ENCODE measurements at regions not wholly inside any gene's neighbourhood (a gene's known extent, or its start where the extent isn't known, plus 50 kb on each side); places are given as distances from the start of the nearest gene placed in this dataset.

DNA sequence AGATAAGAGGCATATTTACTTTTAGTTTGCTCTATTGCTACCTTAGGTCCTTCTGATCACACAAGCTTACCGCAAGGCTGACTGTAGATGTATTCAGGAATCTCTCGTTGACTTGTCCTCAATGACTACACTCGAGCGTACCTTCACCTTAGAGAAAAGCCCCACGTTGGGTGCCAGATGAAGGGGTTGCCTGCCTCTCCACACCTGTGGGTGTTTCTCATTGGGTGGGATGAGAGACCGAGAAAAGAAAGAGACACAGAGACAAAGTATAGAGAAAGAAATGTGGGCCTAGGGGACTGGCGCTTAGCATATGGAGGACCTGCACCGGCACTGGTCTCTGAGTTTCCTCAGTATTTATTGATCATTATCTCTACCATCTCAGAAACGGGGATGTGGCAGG, 51.8 kb downstream of the ASCL4 start:
- Mint-ChIP-seq H3K4me3 (no peak overlapping the region), H3K36me3 (ENCODE audit: low read depth) (peaks cover 1% of the 10 kb centered on the region), H3K27ac (no peak overlapping the region), H3K9me3 (peaks cover 28% of the 10 kb centered on the region), H3K4me1 (ENCODE audit: low read depth) (peaks cover 2% of the 10 kb centered on the region), H3K27me3 (ENCODE audit: low read depth) (peaks cover 29% of the 10 kb centered on the region)
- DNase-seq: no peak
- intact Hi-C loops (cut with micrococcal nuclease): no loop called here
- CTCF ChIA-PET: no interaction called here

- Mint-ChIP-seq H3K9me3 (peaks cover 28% of the 10 kb centered on the region), H3K36me3 (ENCODE audit: low read depth) (peaks cover 1% of the 10 kb centered on the region), H3K27ac (no peak overlapping the region), H3K4me3 (no peak overlapping the region), H3K27me3 (ENCODE audit: low read depth) (peaks cover 21% of the 10 kb centered on the region), H3K4me1 (ENCODE audit: low read depth) (no peaks in the 10 kb centered on the region)
- DNase-seq: no peak
- CTCF ChIA-PET: no interaction called here
- intact Hi-C loops (cut with micrococcal nuclease): no loop called here
These were observed 54.8 kb downstream of the ASCL4 start for GRCh38 chr12:107829271-107829670.

DNA sequence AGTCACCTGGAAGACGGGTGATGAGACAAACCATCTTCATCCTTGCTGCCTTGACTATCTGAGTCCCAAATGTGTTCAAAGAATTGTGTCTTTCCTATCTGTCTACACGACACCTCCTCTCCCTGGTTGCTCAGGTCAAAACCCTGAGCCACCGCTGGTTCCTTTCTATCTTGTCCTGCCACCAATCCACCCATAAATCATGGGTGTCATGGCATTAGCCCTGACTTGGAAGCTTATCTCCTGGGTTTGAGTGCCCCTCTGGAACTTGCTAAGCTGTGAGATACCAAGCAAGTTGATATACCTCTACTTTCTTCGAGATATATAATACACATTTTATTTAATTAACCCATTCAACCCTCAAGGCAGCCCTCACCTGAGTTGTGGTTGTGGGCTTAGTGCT, 57.9 kb downstream of the ASCL4 start:
- no peak overlapping the region for H3K27ac Mint-ChIP-seq
- CTCF ChIA-PET: no interaction called here
- H3K36me3 Mint-ChIP-seq (ENCODE audit: low read depth): peaks cover 1% of the 10 kb centered on the region
- peaks cover 4% of the 10 kb centered on the region for H3K9me3 Mint-ChIP-seq
- no peaks in the 10 kb centered on the region for H3K4me1 Mint-ChIP-seq (ENCODE audit: low read depth)
- peaks cover 28% of the 10 kb centered on the region for H3K27me3 Mint-ChIP-seq (ENCODE audit: low read depth)
- intact Hi-C loops (cut with micrococcal nuclease): no loop called here
- H3K4me3 Mint-ChIP-seq: no peak overlapping the region
- no peak for DNase-seq

- H3K36me3 Mint-ChIP-seq (ENCODE audit: low read depth): no peaks in the 10 kb centered on the region
- peaks cover 5% of the 10 kb centered on the region for H3K4me1 Mint-ChIP-seq (ENCODE audit: low read depth)
- CTCF ChIA-PET: no interaction called here
- H3K27me3 Mint-ChIP-seq (ENCODE audit: low read depth): peaks cover 17% of the 10 kb centered on the region
- no peak for DNase-seq
- no peaks in the 10 kb centered on the region for H3K9me3 Mint-ChIP-seq
- intact Hi-C loops (cut with micrococcal nuclease): no loop called here
- no peak overlapping the region for H3K27ac Mint-ChIP-seq
- H3K4me3 Mint-ChIP-seq: no peak overlapping the region
These were observed 65.7 kb downstream of the ASCL4 start for GRCh38 chr12:107840186-107840585.

GRCh38 chr12:107843351-107844311, 69.1 kb downstream of the ASCL4 start:
- Mint-ChIP-seq H3K27ac (no peak overlapping the region), H3K36me3 (ENCODE audit: low read depth) (no peaks in the 10 kb centered on the region), H3K4me1 (ENCODE audit: low read depth) (peaks cover 5% of the 10 kb centered on the region), H3K27me3 (ENCODE audit: low read depth) (peaks cover 34% of the 10 kb centered on the region), H3K4me3 (no peak overlapping the region), H3K9me3 (no peaks in the 10 kb centered on the region)
- no peak for DNase-seq
- intact Hi-C loops (cut with micrococcal nuclease): no loop called here
- CTCF ChIA-PET: interaction anchor here (0.7 kb wide), 2 partner anchors 168 to 173 kb away, joined by 3 read pairs; no protein-coding TSS in a partner anchor

DNA sequence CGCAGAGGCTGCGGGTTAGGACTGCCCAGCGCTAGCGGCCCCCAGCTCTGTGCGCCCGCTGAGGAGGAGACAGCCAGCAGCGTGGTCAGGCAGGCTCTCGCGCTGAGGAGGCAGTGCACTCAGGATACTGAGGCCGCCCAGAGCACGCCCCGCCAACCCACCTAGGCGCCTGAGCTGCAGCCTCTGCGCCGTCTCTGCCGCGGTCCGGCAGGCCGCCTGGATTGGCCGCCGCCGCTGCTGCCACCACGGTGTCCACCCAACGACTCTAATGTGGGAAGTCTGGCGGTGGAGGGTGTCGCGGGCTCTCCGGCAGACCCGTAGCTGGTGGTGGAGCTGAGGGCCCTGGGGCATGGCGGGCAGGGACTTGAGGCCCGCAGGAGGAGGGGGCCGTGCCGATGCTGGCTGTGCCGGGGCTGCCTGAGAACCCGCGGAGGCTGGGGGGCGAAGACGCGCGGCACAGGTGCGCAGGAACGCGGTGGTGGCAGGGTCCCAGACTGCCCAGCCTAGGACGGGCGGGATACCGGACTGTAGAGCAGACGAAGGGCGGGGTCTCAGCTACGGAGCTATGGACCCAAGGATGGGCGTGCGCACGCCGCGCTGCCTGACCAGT, 69.9 kb downstream of the ASCL4 start:
- no peaks in the 10 kb centered on the region for H3K9me3 Mint-ChIP-seq
- CTCF ChIA-PET: interaction anchor here (0.7 kb wide), 1 partner anchor 1265 kb away, joined by 3 read pairs; no protein-coding TSS in a partner anchor

DNA sequence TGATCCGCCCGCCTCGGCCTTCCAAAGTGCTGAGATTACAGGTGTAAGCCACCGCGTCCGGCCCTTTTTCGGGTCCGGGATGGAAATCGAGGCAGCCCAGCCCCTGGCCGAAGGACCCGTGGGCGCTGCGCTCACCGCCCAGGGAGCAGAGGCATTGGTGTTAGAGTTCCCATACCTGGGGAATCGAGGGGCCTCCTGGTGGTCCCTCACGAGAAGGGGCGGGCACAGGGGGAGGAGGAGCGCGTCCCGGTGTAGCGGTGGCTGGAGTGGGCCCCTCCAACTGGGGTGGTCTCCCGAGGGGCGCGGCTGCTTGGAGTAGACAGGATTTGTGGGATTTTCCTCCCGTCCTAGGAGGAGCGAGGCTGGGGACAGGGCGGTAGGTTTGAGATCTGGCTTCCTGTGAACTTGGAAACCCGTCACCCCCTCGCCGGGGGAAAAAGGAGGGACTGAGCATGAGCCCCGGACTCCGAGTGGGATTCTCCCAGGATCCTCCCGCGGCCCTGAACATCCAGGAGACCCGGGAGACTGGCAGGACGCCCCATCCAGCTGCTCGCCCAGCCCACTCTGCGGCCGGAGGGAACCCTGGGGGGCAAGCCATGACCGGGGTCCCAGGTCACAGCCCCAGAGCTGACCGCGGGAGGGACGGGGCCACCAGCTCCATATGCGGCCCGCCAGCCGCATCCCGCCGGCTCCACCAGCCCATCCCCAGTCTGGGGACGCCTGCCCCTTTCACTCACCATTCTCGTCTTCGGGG, 70.9 kb downstream of the ASCL4 start:
- DNase-seq: no peak
- H3K27ac Mint-ChIP-seq: no peak overlapping the region
- H3K4me3 Mint-ChIP-seq: no peak overlapping the region
- H3K27me3 Mint-ChIP-seq (ENCODE audit: low read depth): peaks cover 38% of the 10 kb centered on the region
- no peaks in the 10 kb centered on the region for H3K9me3 Mint-ChIP-seq
- CTCF ChIA-PET: no interaction called here
- peaks cover 4% of the 10 kb centered on the region for H3K4me1 Mint-ChIP-seq (ENCODE audit: low read depth)
- H3K36me3 Mint-ChIP-seq (ENCODE audit: low read depth): no peaks in the 10 kb centered on the region
- intact Hi-C loops (cut with micrococcal nuclease): no loop called here

More for the DNA sequence above, 69.9 kb downstream of the ASCL4 start:
- no peak overlapping the region for H3K27ac Mint-ChIP-seq
- DNase-seq: no peak
- peaks cover 5% of the 10 kb centered on the region for H3K4me1 Mint-ChIP-seq (ENCODE audit: low read depth)
- no peaks in the 10 kb centered on the region for H3K36me3 Mint-ChIP-seq (ENCODE audit: low read depth)
- peaks cover 36% of the 10 kb centered on the region for H3K27me3 Mint-ChIP-seq (ENCODE audit: low read depth)
- intact Hi-C loops (cut with micrococcal nuclease): no loop called here
- H3K4me3 Mint-ChIP-seq: no peak overlapping the region

- Mint-ChIP-seq H3K27ac (no peak overlapping the region), H3K36me3 (ENCODE audit: low read depth) (no peaks in the 10 kb centered on the region), H3K4me3 (no peak overlapping the region), H3K9me3 (no peaks in the 10 kb centered on the region), H3K4me1 (ENCODE audit: low read depth) (peaks cover 2% of the 10 kb centered on the region), H3K27me3 (ENCODE audit: low read depth) (peaks cover 38% of the 10 kb centered on the region)
- DNase-seq: no peak
- intact Hi-C loops (cut with micrococcal nuclease): no loop called here
- CTCF ChIA-PET: no interaction called here
These were observed 71.6 kb downstream of the ASCL4 start for GRCh38 chr12:107845980-107846659.

- Mint-ChIP-seq H3K27me3 (ENCODE audit: low read depth) (peaks cover 41% of the 10 kb centered on the region), H3K36me3 (ENCODE audit: low read depth) (no peaks in the 10 kb centered on the region), H3K9me3 (no peaks in the 10 kb centered on the region), H3K27ac (no peak overlapping the region), H3K4me1 (ENCODE audit: low read depth) (peaks cover 2% of the 10 kb centered on the region), H3K4me3 (no peak overlapping the region)
- no peak for DNase-seq
- CTCF ChIA-PET: interaction anchor here (0.6 kb wide), 1 partner anchor 77 kb away, joined by 3 read pairs; no protein-coding TSS in a partner anchor
- intact Hi-C loops (cut with micrococcal nuclease): no loop called here
These were observed 72.9 kb downstream of the ASCL4 start for GRCh38 chr12:107847430-107847829.

- DNase-seq: no peak
- Mint-ChIP-seq H3K27me3 (ENCODE audit: low read depth) (peaks cover 41% of the 10 kb centered on the region), H3K4me3 (no peak overlapping the region), H3K9me3 (no peaks in the 10 kb centered on the region), H3K4me1 (ENCODE audit: low read depth) (peaks cover 2% of the 10 kb centered on the region), H3K36me3 (ENCODE audit: low read depth) (no peaks in the 10 kb centered on the region), H3K27ac (no peak overlapping the region)
- CTCF ChIA-PET: interaction anchor here (0.6 kb wide), 1 partner anchor 78 kb away, joined by 3 read pairs; no protein-coding TSS in a partner anchor
- intact Hi-C loops (cut with micrococcal nuclease): no loop called here
These were observed 73.3 kb downstream of the ASCL4 start for GRCh38 chr12:107847830-107848229.

GRCh38 chr12:107853479-107853878, 79.0 kb downstream of the ASCL4 start:
- H3K27ac Mint-ChIP-seq: no peak overlapping the region
- peaks cover 20% of the 10 kb centered on the region for H3K27me3 Mint-ChIP-seq (ENCODE audit: low read depth)
- intact Hi-C loops (cut with micrococcal nuclease): no loop called here
- no peaks in the 10 kb centered on the region for H3K9me3 Mint-ChIP-seq
- no peak overlapping the region for H3K4me3 Mint-ChIP-seq
- no peaks in the 10 kb centered on the region for H3K4me1 Mint-ChIP-seq (ENCODE audit: low read depth)
- CTCF ChIA-PET: no interaction called here
- no peak for DNase-seq
- H3K36me3 Mint-ChIP-seq (ENCODE audit: low read depth): no peaks in the 10 kb centered on the region

DNA sequence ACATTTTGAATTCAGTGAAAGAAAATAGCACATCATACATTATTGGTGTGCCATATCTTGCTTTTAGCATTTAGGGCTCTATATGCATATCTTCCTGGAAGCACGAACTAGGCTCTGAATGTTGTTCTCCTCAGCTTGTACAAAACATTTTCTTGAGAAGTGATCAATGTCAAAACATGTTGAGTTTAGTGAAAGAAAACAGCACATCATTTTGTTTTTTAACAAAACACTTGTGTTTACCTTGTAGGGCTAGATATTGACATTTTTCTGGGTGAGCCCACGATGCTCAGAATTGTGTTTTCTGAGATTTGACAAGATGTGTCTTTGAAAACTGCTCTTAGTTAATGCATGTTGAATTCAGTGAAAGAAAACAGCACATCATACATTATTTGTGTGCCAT, 81.0 kb downstream of the ASCL4 start:
- intact Hi-C loops (cut with micrococcal nuclease): no loop called here
- Mint-ChIP-seq H3K4me3 (no peak overlapping the region), H3K27me3 (ENCODE audit: low read depth) (peaks cover 16% of the 10 kb centered on the region), H3K4me1 (ENCODE audit: low read depth) (no peaks in the 10 kb centered on the region), H3K9me3 (no peaks in the 10 kb centered on the region), H3K27ac (no peak overlapping the region), H3K36me3 (ENCODE audit: low read depth) (no peaks in the 10 kb centered on the region)
- CTCF ChIA-PET: no interaction called here
- no peak for DNase-seq
